Nephron progenitor cell (in vitro differentiated cells): ENCODE measurements at regions not wholly inside any gene's neighbourhood (a gene's known extent, or its start where the extent isn't known, plus 50 kb on each side); places are given as distances from the start of the nearest gene placed in this dataset.

Source experiments
- DNase-seq: peaks from one replicate; pipeline ENCODE4 v3.0.0; 2021
- H3K27ac Mint-ChIP-seq: 2 replicates; pipeline ENCODE4 v1.8.0; 2021; ENCODE audit warnings: mild to moderate bottlenecking, moderate library complexity, mixed read lengths
- H3K27me3 Mint-ChIP-seq: 2 replicates; pipeline ENCODE4 v1.8.0; 2021; ENCODE audit warnings: mild to moderate bottlenecking, low read depth, mixed read lengths; ENCODE audit not compliant: poor library complexity
- H3K36me3 Mint-ChIP-seq: 2 replicates; pipeline ENCODE4 v1.8.0; 2021; ENCODE audit warnings: low read depth, mixed read lengths
- H3K4me1 Mint-ChIP-seq: 2 replicates; pipeline ENCODE4 v1.8.0; 2021; ENCODE audit warnings: mixed read lengths
- H3K4me3 Mint-ChIP-seq: 2 replicates; pipeline ENCODE4 v1.8.0; 2021; ENCODE audit warnings: mild to moderate bottlenecking, moderate library complexity, mixed read lengths
- H3K9me3 Mint-ChIP-seq: 2 replicates; pipeline ENCODE4 v1.8.0; 2021; ENCODE audit warnings: mild to moderate bottlenecking, moderate library complexity, mixed read lengths
- CTCF ChIP-seq: fragments of 200-600 bp; sonication (generic); IDR thresholded peaks from 2 replicates; pipeline ENCODE4 v1.5.0; 2021; ENCODE audit warnings: antibody characterized with exemption

GRCh38 chr3:61358364-61358763 is 107.1 kb upstream of the FHIT start:
- H3K4me1 Mint-ChIP-seq, result no peaks in the 10 kb centered on the region
- no peaks in the 10 kb centered on the region for H3K27me3 Mint-ChIP-seq
- H3K9me3 Mint-ChIP-seq, result peaks cover 23% of the 10 kb centered on the region
- H3K36me3 Mint-ChIP-seq, result peaks cover 1% of the 10 kb centered on the region
- H3K4me3 Mint-ChIP-seq, result no peak overlapping the region
- no peak for DNase-seq
- TF ChIP-seq CTCF, result no peak
- H3K27ac Mint-ChIP-seq, result peak overlapping the region; percentile 47

GRCh38 chr3:61360297-61360965 is 109.2 kb upstream of the FHIT start:
- no peak for TF ChIP-seq CTCF
- no peak overlapping the region for H3K27ac Mint-ChIP-seq
- H3K27me3 Mint-ChIP-seq, result no peaks in the 10 kb centered on the region
- H3K9me3 Mint-ChIP-seq, result peaks cover 38% of the 10 kb centered on the region
- H3K4me1 Mint-ChIP-seq, result no peaks in the 10 kb centered on the region
- no peak overlapping the region for H3K4me3 Mint-ChIP-seq
- H3K36me3 Mint-ChIP-seq, result peaks cover 6% of the 10 kb centered on the region
- DNase-seq, result no peak

DNA sequence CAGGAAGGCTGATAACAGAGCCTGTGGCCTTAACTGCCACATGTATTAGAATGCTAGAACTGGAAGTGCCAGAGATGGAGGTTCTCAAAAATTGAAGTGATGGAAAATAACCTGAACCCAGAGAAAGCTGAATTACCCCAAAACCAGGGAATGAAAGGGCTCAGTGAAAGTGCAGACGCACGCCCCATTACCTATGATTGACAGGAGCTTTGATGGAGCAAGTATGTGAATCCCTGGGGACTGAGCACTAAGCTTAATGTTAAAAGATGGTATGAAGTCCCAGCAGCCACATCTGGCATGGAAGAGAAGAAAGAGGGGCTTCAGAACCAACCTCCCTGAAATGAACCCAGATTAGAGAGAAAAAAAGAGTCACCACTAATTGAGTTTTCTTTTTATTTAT is 118.4 kb upstream of the FHIT start:
- DNase-seq, result peak; percentile 8
- Mint-ChIP-seq H3K9me3 (peaks cover 28% of the 10 kb centered on the region), H3K4me3 (no peak overlapping the region), H3K4me1 (peaks cover 5% of the 10 kb centered on the region), H3K36me3 (peaks cover 4% of the 10 kb centered on the region), H3K27me3 (no peaks in the 10 kb centered on the region), H3K27ac (no peak overlapping the region)
- TF ChIP-seq CTCF, result no peak

GRCh38 chr3:61371123-61371522 is 119.9 kb upstream of the FHIT start:
- peak; percentile 35 for DNase-seq
- peak; percentile 86 for TF ChIP-seq CTCF
- Mint-ChIP-seq H3K27ac (no peak overlapping the region), H3K36me3 (peaks cover 2% of the 10 kb centered on the region), H3K4me1 (peaks cover 5% of the 10 kb centered on the region), H3K4me3 (no peak overlapping the region), H3K9me3 (peaks cover 14% of the 10 kb centered on the region), H3K27me3 (no peaks in the 10 kb centered on the region)

- TF ChIP-seq CTCF, result no peak
- Mint-ChIP-seq H3K27me3 (no peaks in the 10 kb centered on the region), H3K4me1 (peaks cover 5% of the 10 kb centered on the region), H3K9me3 (peaks cover 3% of the 10 kb centered on the region), H3K36me3 (no peaks in the 10 kb centered on the region), H3K4me3 (no peak overlapping the region), H3K27ac (no peak overlapping the region)
- no peak for DNase-seq
Measured at GRCh38 chr3:61372723-61373122, 121.5 kb upstream of the FHIT start.

DNA sequence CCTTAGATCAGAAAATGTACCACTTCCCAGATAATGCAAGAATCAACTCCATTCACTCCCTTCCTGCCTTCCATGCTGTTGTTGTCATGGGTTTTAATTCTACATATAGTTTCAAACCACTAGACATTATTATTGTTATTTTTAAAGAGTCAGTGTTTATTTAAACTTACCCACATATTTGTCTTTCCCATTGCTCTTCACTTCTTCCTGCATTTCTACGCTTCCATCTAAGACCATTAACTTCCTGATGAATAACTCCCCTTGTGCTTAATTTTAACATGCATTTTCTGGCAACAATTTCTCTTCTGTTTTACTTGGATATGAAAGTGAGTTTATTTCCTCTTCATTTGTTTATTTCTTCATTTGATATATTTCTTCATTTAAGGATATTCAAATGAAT is 127.1 kb upstream of the FHIT start:
- no peak overlapping the region for H3K4me3 Mint-ChIP-seq
- H3K4me1 Mint-ChIP-seq, result no peaks in the 10 kb centered on the region

More for the DNA sequence above, 127.1 kb upstream of the FHIT start:
- Mint-ChIP-seq H3K9me3 (peaks cover 8% of the 10 kb centered on the region), H3K27ac (no peak overlapping the region), H3K27me3 (peaks cover 7% of the 10 kb centered on the region), H3K36me3 (no peaks in the 10 kb centered on the region)
- no peak for DNase-seq
- TF ChIP-seq CTCF, result no peak
